KBM-7 (cell line): ENCODE measurements at regions not wholly inside any gene's neighbourhood (a gene's known extent, or its start where the extent isn't known, plus 50 kb on each side); places are given as distances from the start of the nearest gene placed in this dataset.

Experiments
- DNase-seq: peaks from one replicate; pipeline ENCODE4 v3.0.0-alpha.2; 2015
- in situ Hi-C: fragments of 300-500 bp; cut with MboI; formaldehyde crosslinking; loops from 2 replicates; pipeline ENCODE4 v1.14.3; 2020; ENCODE audit warnings: low sequenced_read_pairs, low pct_unique_long_range_greater_than_20kb, mixed read lengths

GRCh38 chr22:49100773-49101172 is 726.9 kb downstream of the BRD1 start:
- in situ Hi-C loops = no loop called here
- DNase-seq = no peak

- in situ Hi-C loops = no loop called here
- DNase-seq = no peak
Measured at GRCh38 chr22:49100316-49100715, 727.4 kb downstream of the BRD1 start.

GRCh38 chr22:49099496-49100124 is 728.1 kb downstream of the BRD1 start:
- in situ Hi-C loops = no loop called here
- DNase-seq = no peak

- in situ Hi-C loops = no loop called here
- no peak for DNase-seq
Measured at GRCh38 chr22:49099089-49099488, 728.6 kb downstream of the BRD1 start.

- DNase-seq = no peak
- in situ Hi-C loops = no loop called here
Measured at GRCh38 chr22:49097966-49098365, 729.7 kb downstream of the BRD1 start.

- in situ Hi-C loops = no loop called here
- DNase-seq = no peak
Measured at GRCh38 chr22:49097171-49097925, 730.3 kb downstream of the BRD1 start.

- DNase-seq = no peak
- in situ Hi-C loops = no loop called here
Measured at GRCh38 chr22:49096476-49096875, 731.2 kb downstream of the BRD1 start.

- no peak for DNase-seq
- in situ Hi-C loops = no loop called here
Measured at GRCh38 chr22:49095366-49095765, 732.3 kb downstream of the BRD1 start.

GRCh38 chr22:49094858-49095257 is 732.8 kb downstream of the BRD1 start:
- in situ Hi-C loops = no loop called here
- no peak for DNase-seq

- in situ Hi-C loops = no loop called here
- DNase-seq = no peak
Measured at GRCh38 chr22:49094151-49094550, 733.5 kb downstream of the BRD1 start.

- in situ Hi-C loops = no loop called here
- DNase-seq = no peak
Measured at GRCh38 chr22:49093192-49093880, 734.3 kb downstream of the BRD1 start.

GRCh38 chr22:49092716-49093115 is 735.0 kb downstream of the BRD1 start:
- in situ Hi-C loops = no loop called here
- no peak for DNase-seq

- in situ Hi-C loops = no loop called here
- DNase-seq = no peak
Measured at GRCh38 chr22:49091917-49092545, 735.6 kb downstream of the BRD1 start.

- no peak for DNase-seq
- in situ Hi-C loops = no loop called here
Measured at GRCh38 chr22:49091451-49091850, 736.2 kb downstream of the BRD1 start.

GRCh38 chr22:49090853-49091135 is 736.9 kb downstream of the BRD1 start:
- no peak for DNase-seq
- in situ Hi-C loops = no loop called here

- no peak for DNase-seq
- in situ Hi-C loops = no loop called here
Measured at GRCh38 chr22:49090061-49090852, 737.4 kb downstream of the BRD1 start.

GRCh38 chr22:49088801-49089791 is 738.6 kb downstream of the BRD1 start:
- in situ Hi-C loops = no loop called here
- DNase-seq = no peak
